K562 (cell line): ENCODE measurements at regions not wholly inside any gene's neighbourhood (a gene's known extent, or its start where the extent isn't known, plus 50 kb on each side); places are given as distances from the start of the nearest gene placed in this dataset.

Experiments used
- EGR1 ChIP-seq: fragments of 450-650 bp; conservative IDR thresholded peaks from 2 replicates; pipeline ENCODE4 v1.6.1; 2017; ENCODE audit warnings: mild to moderate bottlenecking
- STAT5B ChIP-seq: fragments of 250-450 bp; sonication (Bioruptor Pico); IDR thresholded peaks from 2 replicates; pipeline ENCODE4 v1.8.0; 2021; ENCODE audit warnings: mild to moderate bottlenecking, inconsistent platforms

DNA sequence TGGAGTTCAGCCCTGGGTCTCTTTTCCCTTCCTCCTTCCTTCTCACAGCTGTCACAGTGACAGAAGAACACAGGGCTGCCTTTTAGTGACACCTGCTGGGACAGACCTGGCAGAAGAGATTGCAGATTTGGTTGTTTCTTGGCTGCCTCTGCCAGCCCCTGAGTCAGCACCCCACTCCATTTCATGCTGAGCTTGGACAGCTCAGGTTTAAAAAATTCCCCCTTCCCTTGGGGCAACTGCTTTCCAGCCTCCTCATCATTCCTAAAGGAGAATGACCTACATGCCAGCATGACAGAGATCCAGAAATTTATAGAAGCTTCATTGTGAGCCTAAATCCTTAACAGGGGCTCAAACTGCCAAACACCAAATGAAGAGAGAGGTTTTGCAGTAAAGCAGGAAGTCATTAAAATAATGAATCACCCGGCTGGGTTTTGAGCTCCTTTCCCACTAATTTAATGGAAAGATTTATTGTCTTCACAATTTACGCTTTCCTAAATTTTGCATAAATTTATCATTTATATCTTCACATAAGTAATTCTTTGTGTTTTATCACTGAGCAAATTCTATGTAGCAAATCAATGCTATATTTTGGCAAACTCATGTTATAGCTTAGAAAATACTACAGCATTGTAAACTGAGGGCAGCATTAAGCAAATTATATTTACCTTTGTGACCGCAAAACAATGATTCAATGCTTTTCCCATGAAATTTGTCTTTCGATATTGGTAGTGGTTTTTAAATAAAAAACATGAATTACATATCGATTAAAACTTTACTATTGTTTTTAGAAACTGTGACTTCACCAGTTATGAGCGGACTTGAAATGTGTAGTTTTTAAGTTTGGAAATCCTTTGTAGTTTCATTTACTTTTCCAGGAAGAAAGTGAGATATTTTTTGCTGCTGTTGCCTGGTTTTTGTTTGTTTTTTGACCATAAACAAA lies 399.5 kb upstream of the ANKRD30A start:
- TF ChIP-seq STAT5B (CRISPR knock-in tag) (no peak), EGR1 (no peak)
